ENCODE measurements at regions not wholly inside any gene's neighbourhood (a gene's known extent, or its start where the extent isn't known, plus 50 kb on each side); places are given as distances from the start of the nearest gene placed in this dataset.

GRCh38 chr2:148594216-148594615 lies 50.3 kb upstream of the EPC2 start:
- intact Hi-C loops (cut with micrococcal nuclease) = no loop called here
- Mint-ChIP-seq H3K36me3 (no peaks in the 10 kb centered on the region), H3K9me3 (peaks cover 0 to 15% (median 3%) of the 10 kb centered on the region in 7 donors), H3K4me3 (no peak overlapping the region), H3K27me3 (ENCODE audit: low read depth in 3 of 3) (peaks cover 0 to 3% (median 2%) of the 10 kb centered on the region in 3 donors), H3K4me1 (peaks cover 16% of the 10 kb centered on the region), H3K27ac (no peak overlapping the region)
- 96% methylated on average over 5 of the region's 5 CpGs for WGBS (ENCODE audit: insufficient coverage)
- H3K4me3 ChIP-seq (replicated peaks in 1 of 3; ENCODE audit: low read depth in 2 of 3, low read length in 3 of 3) = no peak overlapping the region
- H3K36me3 ChIP-seq (replicated peaks in 1 of 2; ENCODE audit: control insufficient read depth in 1 of 2, insufficient read depth in 2 of 2, low read length in 2 of 2) = no peaks in the 10 kb centered on the region
- H2AFZ ChIP-seq (ENCODE audit: insufficient read depth, low read depth, low read length, poor library complexity, severe bottlenecking) = no peak overlapping the region
- no peak overlapping the region for H3K4me2 ChIP-seq (replicated peaks; ENCODE audit: extremely low read depth, low read length, poor library complexity, severe bottlenecking)
- peaks cover 6 to 13% of the 10 kb centered on the region in 2 donors for H3K4me1 ChIP-seq (ENCODE audit: control insufficient read depth in 1 of 2, insufficient read depth in 2 of 2, low read length in 2 of 2)
- H4K20me1 ChIP-seq (ENCODE audit: insufficient read depth, low read length) = no peaks in the 10 kb centered on the region
- H3K27me3 ChIP-seq (ENCODE audit: control insufficient read depth in 2 of 2, insufficient read depth in 2 of 2, low read length in 2 of 2) = no peaks in the 10 kb centered on the region
- TF ChIP-seq CTCF (IDR thresholded peaks at IDR 0.05) = no peak
- no peaks in the 10 kb centered on the region for H3K79me2 ChIP-seq (ENCODE audit: insufficient read depth, low read length)
- DNase-seq = no peak
- no peak overlapping the region for H3K27ac ChIP-seq (ENCODE audit: low read depth in 1 of 2, low read length in 2 of 2)
- H3K9ac ChIP-seq (ENCODE audit: insufficient read depth, low read length, poor library complexity, severe bottlenecking) = no peak overlapping the region
- no peaks in the 10 kb centered on the region for H3K9me3 ChIP-seq (replicated peaks in 1 of 2; ENCODE audit: control insufficient read depth in 1 of 2, insufficient read depth in 1 of 2, low read length in 2 of 2)
